ENCODE measurements at regions not wholly inside any gene's neighbourhood (a gene's known extent, or its start where the extent isn't known, plus 50 kb on each side); places are given as distances from the start of the nearest gene placed in this dataset.
A peak's percentile ranks its signal among the peaks of the same experiment; 100 is the strongest.

DNA sequence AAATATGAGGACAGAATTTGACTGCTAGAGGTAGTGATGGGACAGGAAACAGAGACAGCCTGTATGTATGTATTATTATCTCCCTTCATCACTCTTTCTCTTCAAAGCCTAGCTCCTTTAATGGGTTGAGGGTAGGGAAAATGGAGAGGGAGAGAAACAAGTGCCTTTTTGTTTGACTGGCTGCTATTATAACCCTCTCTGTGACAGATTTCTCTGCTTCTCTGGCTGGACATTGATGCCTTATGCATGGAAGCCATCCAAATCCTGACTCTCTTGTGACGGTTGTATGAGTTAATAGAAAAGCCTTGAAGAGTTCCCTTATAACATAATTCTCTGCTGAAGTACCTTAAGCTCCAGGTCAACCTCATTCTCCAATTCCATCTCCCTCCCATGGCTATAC is 118.5 kb upstream of the COL5A2 start:
- H3K27ac Mint-ChIP-seq, result peak overlapping the region; percentile 40
- no peak overlapping the region for H3K27ac ChIP-seq (ENCODE audit: low read depth in 1 of 2, low read length in 2 of 2)
- H3K4me1 Mint-ChIP-seq (ENCODE audit: low read depth), result peaks cover 82% of the 10 kb centered on the region
- DNase-seq, result no peak
- H3K36me3 Mint-ChIP-seq (ENCODE audit: low read depth), result no peaks in the 10 kb centered on the region
- ATAC-seq (ENCODE audit: poor library complexity), result no peak
- POLR2A ChIA-PET, result interaction anchor here (1.5 kb wide), 1 partner anchor 282 kb away, joined by 3 read pairs; the partner anchor contains the start of gene SLC40A1
- peak overlapping the region; percentile 47 for H3K4me3 Mint-ChIP-seq
- H3K9me3 Mint-ChIP-seq, result peaks cover 1% of the 10 kb centered on the region
- CTCF ChIA-PET, result no interaction called here
- TF ChIP-seq, protein P1, sequence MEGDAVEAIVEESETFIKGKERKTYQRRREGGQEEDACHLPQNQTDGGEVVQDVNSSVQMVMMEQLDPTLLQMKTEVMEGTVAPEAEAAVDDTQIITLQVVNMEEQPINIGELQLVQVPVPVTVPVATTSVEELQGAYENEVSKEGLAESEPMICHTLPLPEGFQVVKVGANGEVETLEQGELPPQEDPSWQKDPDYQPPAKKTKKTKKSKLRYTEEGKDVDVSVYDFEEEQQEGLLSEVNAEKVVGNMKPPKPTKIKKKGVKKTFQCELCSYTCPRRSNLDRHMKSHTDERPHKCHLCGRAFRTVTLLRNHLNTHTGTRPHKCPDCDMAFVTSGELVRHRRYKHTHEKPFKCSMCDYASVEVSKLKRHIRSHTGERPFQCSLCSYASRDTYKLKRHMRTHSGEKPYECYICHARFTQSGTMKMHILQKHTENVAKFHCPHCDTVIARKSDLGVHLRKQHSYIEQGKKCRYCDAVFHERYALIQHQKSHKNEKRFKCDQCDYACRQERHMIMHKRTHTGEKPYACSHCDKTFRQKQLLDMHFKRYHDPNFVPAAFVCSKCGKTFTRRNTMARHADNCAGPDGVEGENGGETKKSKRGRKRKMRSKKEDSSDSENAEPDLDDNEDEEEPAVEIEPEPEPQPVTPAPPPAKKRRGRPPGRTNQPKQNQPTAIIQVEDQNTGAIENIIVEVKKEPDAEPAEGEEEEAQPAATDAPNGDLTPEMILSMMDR (IDR thresholded peaks at IDR 0.05), result no peak
- no peaks in the 10 kb centered on the region for H3K36me3 ChIP-seq (ENCODE audit: insufficient read depth, low read length)
- H3K27me3 Mint-ChIP-seq, result no peaks in the 10 kb centered on the region
- no peaks in the 10 kb centered on the region for H3K27me3 ChIP-seq (ENCODE audit: control insufficient read depth in 1 of 2, insufficient read depth in 2 of 2, low read length in 2 of 2)
- no peaks in the 10 kb centered on the region for H3K9me3 ChIP-seq (ENCODE audit: control insufficient read depth in 1 of 2, insufficient read depth in 1 of 2, low read length in 2 of 2)
- H3K4me1 ChIP-seq (ENCODE audit: insufficient read depth, low read length), result peaks cover 26% of the 10 kb centered on the region
- no peak overlapping the region for H3K4me3 ChIP-seq (ENCODE audit: low read length)
- intact Hi-C loops (cut with DNase I, micrococcal nuclease), result no loop called here

- Mint-ChIP-seq H3K4me3 (peak overlapping the region; percentile 11), H3K27me3 (no peaks in the 10 kb centered on the region), H3K36me3 (ENCODE audit: low read depth) (no peaks in the 10 kb centered on the region), H3K9me3 (peaks cover 1% of the 10 kb centered on the region), H3K4me1 (ENCODE audit: low read depth) (peaks cover 87% of the 10 kb centered on the region), H3K27ac (peak overlapping the region; percentile 34)
- Histone ChIP-seq H3K27ac (ENCODE audit: low read depth in 1 of 2, low read length in 2 of 2) (no peak overlapping the region), H3K4me1 (ENCODE audit: insufficient read depth, low read length) (peaks cover 29% of the 10 kb centered on the region), H3K9me3 (ENCODE audit: control insufficient read depth in 1 of 2, insufficient read depth in 1 of 2, low read length in 2 of 2) (no peaks in the 10 kb centered on the region), H3K4me3 (ENCODE audit: low read length) (no peak overlapping the region), H3K36me3 (ENCODE audit: insufficient read depth, low read length) (no peaks in the 10 kb centered on the region), H3K27me3 (ENCODE audit: control insufficient read depth in 1 of 2, insufficient read depth in 2 of 2, low read length in 2 of 2) (no peaks in the 10 kb centered on the region)
- TF ChIP-seq, protein P1 (IDR thresholded peaks at IDR 0.05), result no peak
- DNase-seq (no peak), ATAC-seq (ENCODE audit: poor library complexity) (no peak)
- intact Hi-C loops (cut with DNase I, micrococcal nuclease), result no loop called here
- CTCF ChIA-PET, result no interaction called here
- POLR2A ChIA-PET, result interaction anchor here (1.5 kb wide), 1 partner anchor 282 kb away, joined by 3 read pairs; the partner anchor contains the start of gene SLC40A1
Measured at GRCh38 chr2:189298481-189298880, 118.9 kb upstream of the COL5A2 start.

- CTCF ChIA-PET, result no interaction called here
- DNase-seq (no peak), ATAC-seq (ENCODE audit: poor library complexity) (no peak)
- peaks cover 39% of the 10 kb centered on the region for H3K4me1 ChIP-seq (ENCODE audit: insufficient read depth, low read length)
- TF ChIP-seq, protein P1 (IDR thresholded peaks at IDR 0.05), result no peak
- H3K4me3 ChIP-seq (ENCODE audit: low read length), result no peak overlapping the region
- POLR2A ChIA-PET, result interaction anchor here (1.3 to 1.4 kb wide), 2 partner anchors 13 to 280 kb away, joined by 3 read pairs; partner anchors contain the start of gene SLC40A1
- Mint-ChIP-seq H3K36me3 (ENCODE audit: low read depth) (no peaks in the 10 kb centered on the region), H3K4me3 (no peak overlapping the region), H3K27ac (peak overlapping the region; percentile 76), H3K27me3 (no peaks in the 10 kb centered on the region), H3K4me1 (ENCODE audit: low read depth) (peaks cover 96% of the 10 kb centered on the region), H3K9me3 (peaks cover 4% of the 10 kb centered on the region)
- no peaks in the 10 kb centered on the region for H3K9me3 ChIP-seq (ENCODE audit: control insufficient read depth in 1 of 2, insufficient read depth in 1 of 2, low read length in 2 of 2)
- intact Hi-C loops (cut with DNase I, micrococcal nuclease), result no loop called here
- no peaks in the 10 kb centered on the region for H3K27me3 ChIP-seq (ENCODE audit: control insufficient read depth in 1 of 2, insufficient read depth in 2 of 2, low read length in 2 of 2)
- H3K27ac ChIP-seq (ENCODE audit: low read depth in 1 of 2, low read length in 2 of 2), result no peak overlapping the region
- no peaks in the 10 kb centered on the region for H3K36me3 ChIP-seq (ENCODE audit: insufficient read depth, low read length)
Measured at GRCh38 chr2:189299974-189300373, 120.4 kb upstream of the COL5A2 start.

Measured in CD4-positive, alpha-beta T cell (primary cell).